ENCODE measurements at regions not wholly inside any gene's neighbourhood (a gene's known extent, or its start where the extent isn't known, plus 50 kb on each side); places are given as distances from the start of the nearest gene placed in this dataset.
"Not testable (repeated sequence)": the region's sequence is repeated elsewhere in the genome, so short reads cannot be mapped to it uniquely, and the experiment has no call there.

GRCh38 chr5:163790497-163790896 is 285.1 kb downstream of the MAT2B start:
- DNase-seq = no peak

- DNase-seq = no peak
Measured at GRCh38 chr5:163794993-163795392, 289.6 kb downstream of the MAT2B start.

- no peak for DNase-seq
Measured at GRCh38 chr5:163807781-163808180, 302.4 kb downstream of the MAT2B start.

- DNase-seq = no peak
Measured at GRCh38 chr5:163809473-163809872, 304.1 kb downstream of the MAT2B start.

GRCh38 chr5:163813900-163814299 is 308.5 kb downstream of the MAT2B start:
- DNase-seq = no peak

- no peak for DNase-seq
Measured at GRCh38 chr5:163815240-163815791, 309.9 kb downstream of the MAT2B start.

- no peak for DNase-seq
Measured at GRCh38 chr5:163821142-163821541, 315.7 kb downstream of the MAT2B start.

- no peak for DNase-seq
Measured at GRCh38 chr5:163822548-163822947, 317.1 kb downstream of the MAT2B start.

GRCh38 chr5:163825661-163826060 is 320.2 kb downstream of the MAT2B start:
- no peak for DNase-seq

- DNase-seq = no peak
Measured at GRCh38 chr5:163826201-163826600, 320.8 kb downstream of the MAT2B start.

GRCh38 chr5:163832155-163832554 is 326.7 kb downstream of the MAT2B start:
- no peak for DNase-seq

GRCh38 chr5:163838738-163839137 is 333.3 kb downstream of the MAT2B start:
- DNase-seq = no peak

GRCh38 chr5:163846512-163846911 is 341.1 kb downstream of the MAT2B start:
- DNase-seq = no peak

GRCh38 chr5:163855754-163856153 is 350.3 kb downstream of the MAT2B start:
- DNase-seq = no peak

- DNase-seq = no peak
Measured at GRCh38 chr5:163861670-163862069, 356.3 kb downstream of the MAT2B start.

GRCh38 chr5:163867324-163867723 is 361.9 kb downstream of the MAT2B start:
- no peak for DNase-seq

- DNase-seq = no peak
Measured at GRCh38 chr5:163867738-163868137, 362.3 kb downstream of the MAT2B start.

- no peak for DNase-seq
Measured at GRCh38 chr5:163869581-163869980, 364.2 kb downstream of the MAT2B start.

- no peak for DNase-seq
Measured at GRCh38 chr5:163870441-163870840, 365.0 kb downstream of the MAT2B start.

GRCh38 chr5:163874431-163874830 is 369.0 kb downstream of the MAT2B start:
- no peak for DNase-seq

- DNase-seq = not testable (repeated sequence)
Measured at GRCh38 chr5:163874912-163875311, 369.5 kb downstream of the MAT2B start.

GRCh38 chr5:163877865-163878264 is 372.4 kb downstream of the MAT2B start:
- no peak for DNase-seq

GRCh38 chr5:163878490-163878889 is 373.1 kb downstream of the MAT2B start:
- DNase-seq = no peak

GRCh38 chr5:163880302-163880701 is 374.9 kb downstream of the MAT2B start:
- DNase-seq = no peak

GRCh38 chr5:163885117-163885516 is 379.7 kb downstream of the MAT2B start:
- no peak for DNase-seq

- no peak for DNase-seq
Measured at GRCh38 chr5:163887854-163888253, 382.4 kb downstream of the MAT2B start.

Measured in CD4-positive, alpha-beta T cell treated with Interleukin-17A for 1 hour (primary cell).